HG02763 (cell line): ENCODE measurements at regions not wholly inside any gene's neighbourhood (a gene's known extent, or its start where the extent isn't known, plus 50 kb on each side); places are given as distances from the start of the nearest gene placed in this dataset.

Source experiments
- ATAC-seq: cut with Tn5 transposase; IDR thresholded peaks from one replicate; pipeline ENCODE4 v1.9.1; 2021; ENCODE audit warnings: mild to moderate bottlenecking, moderate library complexity; ENCODE audit not compliant: unreplicated experiment

DNA sequence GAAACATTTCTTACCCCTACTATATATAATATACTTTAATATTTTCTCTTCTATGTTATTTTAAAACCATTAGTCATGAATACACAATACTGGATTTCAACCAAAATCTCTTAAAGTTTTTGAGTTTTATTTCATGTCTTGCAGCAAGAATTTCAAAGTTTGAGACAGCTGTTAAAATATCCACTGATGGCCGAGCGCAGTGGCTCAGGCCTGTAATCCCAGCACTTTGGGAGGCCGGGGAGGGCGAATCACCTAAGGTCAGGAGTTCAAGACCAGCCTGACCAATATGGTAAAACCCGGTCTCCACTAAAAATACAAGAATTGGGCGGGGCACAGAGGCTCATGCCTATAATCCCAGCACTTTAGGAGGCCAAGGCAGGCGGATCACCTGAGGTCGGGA is 59.7 kb upstream of the DAPK1 start:
- ATAC-seq: no peak

- ATAC-seq: no peak
Measured at GRCh38 chr9:87441251-87441650, 56.4 kb upstream of the DAPK1 start.

GRCh38 chr9:87442451-87442850 is 55.2 kb upstream of the DAPK1 start:
- no peak for ATAC-seq

- no peak for ATAC-seq
Measured at GRCh38 chr9:87443006-87443405, 54.7 kb upstream of the DAPK1 start.

DNA sequence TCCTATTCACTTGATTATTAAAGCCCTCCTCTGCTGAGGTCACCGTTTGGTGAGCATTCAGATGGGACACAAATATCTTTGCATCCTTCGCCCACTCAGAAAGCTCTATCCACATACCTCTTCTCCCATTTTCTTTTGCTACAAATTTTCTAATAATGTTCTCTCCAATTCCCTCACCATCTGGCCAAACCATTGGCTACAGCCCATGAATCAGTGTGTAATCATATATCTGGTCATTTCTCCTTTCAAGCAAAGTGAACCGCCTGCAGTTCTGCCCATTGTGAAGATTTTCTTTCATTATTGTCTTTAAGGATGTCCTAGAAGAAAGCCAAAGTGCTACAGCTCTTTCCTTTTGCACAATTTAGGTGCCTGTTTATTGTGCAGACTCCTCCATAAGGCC is 54.2 kb upstream of the DAPK1 start:
- ATAC-seq: no peak

DNA sequence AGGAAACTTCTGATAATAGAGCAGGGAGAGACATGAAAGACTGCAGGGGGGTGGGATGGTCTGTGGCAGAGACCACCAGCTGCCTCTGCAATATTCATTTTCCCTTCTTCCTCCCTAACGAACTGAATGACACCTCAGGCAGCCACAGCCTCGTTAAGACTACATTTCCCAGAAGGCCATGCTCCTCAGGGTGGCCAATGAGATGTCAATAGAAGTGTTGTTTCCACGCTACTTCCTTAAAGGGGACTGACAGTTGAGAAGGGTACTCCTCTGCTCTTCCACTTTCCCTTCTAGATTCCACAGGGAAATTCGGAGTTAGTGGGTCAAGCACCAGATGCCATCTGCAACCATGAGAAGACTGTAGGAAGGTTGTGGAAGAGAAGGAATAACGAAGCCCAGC is 52.0 kb upstream of the DAPK1 start:
- peak; percentile 94 for ATAC-seq

DNA sequence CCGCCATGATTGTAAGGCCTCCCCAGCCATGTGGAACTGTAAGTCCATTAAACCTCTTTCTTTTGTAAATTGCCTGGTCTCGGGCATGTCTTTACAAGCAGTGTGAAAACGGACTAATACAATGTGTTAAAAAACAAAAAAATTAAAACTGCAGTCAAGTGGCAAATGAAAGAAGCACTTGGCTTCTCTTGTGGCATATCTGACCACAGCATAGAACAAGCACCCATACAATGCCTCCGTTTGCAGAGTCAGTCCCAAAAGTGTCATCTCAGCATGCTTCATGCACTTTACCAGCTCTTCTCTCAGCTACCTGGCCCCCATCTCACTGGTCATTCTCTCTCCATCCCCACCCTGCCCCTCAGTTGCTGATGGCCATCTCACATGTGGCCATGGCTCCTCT is 51.1 kb upstream of the DAPK1 start:
- ATAC-seq: no peak

- ATAC-seq: no peak
Measured at GRCh38 chr9:87447547-87448432, 49.9 kb upstream of the DAPK1 start.
